Aorta (tissue), 5 donors: ENCODE measurements at regions not wholly inside any gene's neighbourhood (a gene's known extent, or its start where the extent isn't known, plus 50 kb on each side); places are given as distances from the start of the nearest gene placed in this dataset.
A peak's percentile ranks its signal among the peaks of the same experiment; 100 is the strongest.

Experiments
- ATAC-seq: fragments of 200-7000 bp; cut with Tn5 transposase; one replicate; pipeline ENCODE4 v1.9.1; 2022; ENCODE audit warnings: moderate library complexity; ENCODE audit not compliant: low FRiP score
- DNase-seq, 2 donors: peaks; one replicate each; pipeline ENCODE4 v3.0.0-alpha.2; 2020
- H3K27ac ChIP-seq, 2 donors: one replicate each; pipeline ENCODE4 v1.5.1; 2013; ENCODE audit warnings: low read length in 2 of 2, mild to moderate bottlenecking in 2 of 2, moderate library complexity in 2 of 2, control low read depth in 1 of 2, inconsistent platforms in 1 of 2, low read depth in 1 of 2
- H3K27me3 ChIP-seq, 2 donors: one replicate each; pipeline ENCODE4 v1.6.1; 2013; ENCODE audit warnings: control low read depth in 1 of 2, low read length in 1 of 2, mild to moderate bottlenecking in 1 of 2, moderate library complexity in 1 of 2; ENCODE audit not compliant: insufficient read depth in 2 of 2, control insufficient read depth in 1 of 2
- H3K36me3 ChIP-seq, 2 donors: one replicate each; pipeline ENCODE4 v1.6.1; 2013; ENCODE audit warnings: control low read depth in 1 of 2, low read length in 1 of 2, mild to moderate bottlenecking in 1 of 2; ENCODE audit not compliant: insufficient read depth in 2 of 2, control insufficient read depth in 1 of 2
- H3K4me1 ChIP-seq, 2 donors: one replicate each; pipeline ENCODE4 v1.6.1; 2013; ENCODE audit warnings: low read length in 2 of 2, control low read depth in 1 of 2, mild to moderate bottlenecking in 1 of 2, moderate library complexity in 1 of 2; ENCODE audit not compliant: insufficient read depth in 2 of 2, control insufficient read depth in 1 of 2
- H3K4me3 ChIP-seq, 2 donors: one replicate each; pipeline ENCODE4 v1.5.1; 2013; ENCODE audit warnings: low read length in 2 of 2, control low read depth in 1 of 2, mild to moderate bottlenecking in 1 of 2
- H3K9me3 ChIP-seq: one replicate; pipeline ENCODE4 v1.6.1; 2013; ENCODE audit warnings: mild to moderate bottlenecking, low read length; ENCODE audit not compliant: control insufficient read depth
- WGBS, 2 donors: extraction: QIAGEN DNeasy Blood & Tissue Kit; methylation state at CpG; one replicate each; pipeline ENCODE4 v1.1.7; 2013; 5-methylcytosine and 5-hydroxymethylcytosine counted together
- intact Hi-C, 2 donors: fragments of 100-400 bp; cut with DNase I; formaldehyde crosslinking; loops; one replicate each; pipeline versions ENCODE4 v1.14.2 to v1.15.0; 2022
- donor health status: healthy with polysubstance abuse.
- donor health status: Bipolar disorder and iron deficiency.
- donor health status: DM: no; HTN: no; CAD: no.
- donor health status: DM: no; HTN: no; CAD: no.
- donor health status: DM: yes; HTN: yes; CAD: no.

DNA sequence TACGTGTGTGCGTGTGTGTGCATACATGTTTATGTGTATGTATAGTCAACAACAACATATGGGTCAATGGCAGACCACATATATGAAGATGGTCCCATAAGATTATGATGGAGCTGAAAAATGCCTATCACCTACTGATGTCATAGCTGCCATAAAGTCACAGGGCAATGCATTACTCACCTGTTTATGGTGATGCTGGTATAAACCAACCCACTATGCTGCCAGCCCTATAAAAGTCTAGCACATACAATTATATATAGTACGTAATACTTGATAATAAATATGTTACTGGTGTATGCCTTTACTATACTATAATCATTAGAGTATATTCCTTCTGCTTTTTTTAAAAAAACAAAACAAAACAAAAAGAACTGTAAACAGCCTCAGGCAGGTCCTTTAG lies 148.4 kb upstream of the ARID1B start:
- H3K9me3 ChIP-seq: no peaks in the 10 kb centered on the region
- H3K4me1 ChIP-seq: no peaks in the 10 kb centered on the region
- ATAC-seq (no peak), DNase-seq (no peak)
- H3K27ac ChIP-seq: no peak overlapping the region
- H3K4me3 ChIP-seq: no peak overlapping the region
- WGBS, 2 donors: 67 to 85% methylated on average over 3 of the region's 3 CpGs
- no peaks in the 10 kb centered on the region for H3K36me3 ChIP-seq
- no peaks in the 10 kb centered on the region for H3K27me3 ChIP-seq
- intact Hi-C loops: no loop called here

GRCh38 chr6:156627524-156627923 lies 149.7 kb upstream of the ARID1B start:
- H3K27me3 ChIP-seq: no peaks in the 10 kb centered on the region
- no peaks in the 10 kb centered on the region for H3K4me1 ChIP-seq
- intact Hi-C loops: no loop called here
- no peak overlapping the region for H3K4me3 ChIP-seq
- 86 to 93% methylated on average over 1 of the region's 1 CpG for WGBS, 2 donors
- H3K36me3 ChIP-seq: no peaks in the 10 kb centered on the region
- H3K27ac ChIP-seq: no peak overlapping the region
- DNase-seq: no peak
- no peak for ATAC-seq
- H3K9me3 ChIP-seq: no peaks in the 10 kb centered on the region

- H3K27me3 ChIP-seq: no peaks in the 10 kb centered on the region
- ATAC-seq: no peak
- H3K36me3 ChIP-seq: no peaks in the 10 kb centered on the region
- H3K27ac ChIP-seq: no peak overlapping the region
- no peak overlapping the region for H3K4me3 ChIP-seq
- intact Hi-C loops: no loop called here
- no peaks in the 10 kb centered on the region for H3K4me1 ChIP-seq
- 81 to 91% methylated on average over 3 of the region's 3 CpGs for WGBS, 2 donors
- H3K9me3 ChIP-seq: no peaks in the 10 kb centered on the region
- DNase-seq: no peak
Measured at GRCh38 chr6:156622185-156622584, 155.0 kb upstream of the ARID1B start.

DNA sequence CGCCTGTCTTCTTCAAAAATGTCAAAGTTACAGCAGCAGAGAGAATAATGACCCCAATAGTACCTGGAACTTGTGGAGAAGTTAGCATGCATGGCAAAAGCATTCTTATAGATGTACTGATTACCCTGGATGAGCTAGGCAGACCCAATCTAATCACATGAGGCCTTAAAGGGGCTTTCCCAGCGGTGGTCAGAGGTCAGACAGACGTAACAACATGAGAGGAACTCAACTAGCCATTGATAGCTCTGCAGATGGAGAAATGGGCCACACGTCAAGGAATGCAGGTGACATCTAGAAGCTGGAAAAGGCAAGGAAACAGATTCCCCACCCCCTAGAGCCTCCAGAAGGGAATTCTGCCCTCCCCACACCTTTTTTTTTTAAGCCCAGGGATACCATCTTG lies 156.8 kb upstream of the ARID1B start:
- Histone ChIP-seq H3K4me3 (no peak overlapping the region), H3K36me3 (no peaks in the 10 kb centered on the region), H3K27me3 (no peaks in the 10 kb centered on the region), H3K27ac (no peak overlapping the region), H3K9me3 (no peaks in the 10 kb centered on the region), H3K4me1 (no peaks in the 10 kb centered on the region)
- 95 to 96% methylated on average over 4 of the region's 4 CpGs for WGBS, 2 donors
- DNase-seq (no peak), ATAC-seq (no peak)
- intact Hi-C loops: no loop called here

DNA sequence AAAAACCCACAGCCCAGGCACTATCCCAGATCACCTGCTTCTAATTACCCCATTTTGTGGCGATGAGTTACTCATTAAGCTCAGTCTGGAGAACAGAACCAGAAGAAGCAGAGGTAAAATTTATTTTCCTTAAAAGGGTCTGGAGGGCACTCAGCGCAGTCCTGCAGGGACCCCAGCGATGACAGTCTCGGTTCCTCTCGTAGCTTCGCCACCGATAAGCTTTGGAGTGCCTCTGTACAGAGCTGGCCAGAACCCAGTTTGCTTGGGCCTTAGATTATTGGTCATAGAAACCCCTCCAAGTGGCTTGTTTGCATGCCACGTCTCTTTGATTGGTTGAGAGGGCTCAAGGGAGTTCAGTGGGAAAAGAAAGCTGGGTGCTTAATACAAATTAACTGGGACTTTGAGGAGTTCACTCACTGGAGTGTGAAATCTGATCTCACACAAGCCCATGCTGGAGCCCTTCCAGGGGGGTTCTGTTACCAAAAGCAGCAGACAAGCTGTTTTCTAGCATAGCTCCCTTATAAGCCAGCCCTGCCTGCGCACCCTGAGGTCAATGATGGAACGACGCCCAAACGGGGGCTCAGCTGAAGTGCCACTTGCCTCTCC lies 158.5 kb upstream of the ARID1B start:
- intact Hi-C loops: no loop called here
- Histone ChIP-seq H3K36me3 (no peaks in the 10 kb centered on the region), H3K4me3 (no peak overlapping the region), H3K4me1 (no peaks in the 10 kb centered on the region), H3K9me3 (no peaks in the 10 kb centered on the region), H3K27ac (no peak overlapping the region), H3K27me3 (no peaks in the 10 kb centered on the region)
- peak; percentile 22 for ATAC-seq
- no peak for DNase-seq
- 56 to 78% methylated on average over 12 of the region's 12 CpGs for WGBS, 2 donors

DNA sequence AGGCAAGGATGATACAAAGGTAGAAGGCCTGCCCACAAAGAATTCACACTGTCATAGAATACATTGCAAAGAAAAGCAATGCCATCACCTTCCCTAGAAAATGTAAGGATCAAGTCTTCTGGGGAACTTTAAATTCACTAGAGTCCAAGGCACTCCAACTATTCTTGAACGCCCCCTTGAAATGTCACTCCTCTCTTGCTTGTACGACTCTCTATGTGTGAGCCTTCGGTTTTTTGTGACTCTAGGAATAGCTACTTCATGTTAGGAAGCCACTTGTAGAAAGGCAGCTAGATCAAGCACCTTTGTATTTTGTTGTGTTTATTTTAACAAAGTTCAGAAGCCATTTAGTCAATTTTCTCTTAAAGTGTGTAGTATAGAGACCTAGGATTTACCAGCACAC lies 159.2 kb upstream of the ARID1B start:
- 79 to 80% methylated on average over 3 of the region's 3 CpGs for WGBS, 2 donors
- no peak for ATAC-seq
- no peak overlapping the region for H3K27ac ChIP-seq

DNA sequence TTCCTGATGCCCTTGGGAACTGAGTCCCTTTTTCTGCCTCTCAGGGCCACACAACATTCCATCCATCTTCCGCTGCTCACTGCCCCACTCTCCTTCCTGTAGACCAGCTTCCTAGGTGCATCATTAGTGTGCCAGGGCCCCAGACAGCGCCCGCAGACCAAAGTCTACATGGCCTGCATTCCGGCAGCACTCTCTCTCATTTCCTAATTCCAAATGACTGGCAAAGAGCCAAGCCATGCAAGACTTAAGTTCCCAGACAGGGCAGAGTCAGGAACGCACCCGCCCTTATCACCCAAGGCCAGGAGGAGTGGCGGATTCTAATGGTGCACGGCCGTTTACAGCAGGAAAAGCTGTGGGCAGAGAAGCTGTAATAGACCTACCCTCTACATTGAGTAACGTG lies 159.8 kb upstream of the ARID1B start:
- Histone ChIP-seq H3K27me3 (no peaks in the 10 kb centered on the region), H3K27ac (no peak overlapping the region), H3K9me3 (peaks cover 1% of the 10 kb centered on the region), H3K4me3 (no peak overlapping the region), H3K4me1 (no peaks in the 10 kb centered on the region), H3K36me3 (no peaks in the 10 kb centered on the region)
- ATAC-seq (no peak), DNase-seq (peak in 1 of 2 donors; percentile 58)
- 13 to 14% methylated on average over 10 of the region's 10 CpGs for WGBS, 2 donors
- intact Hi-C loops: no loop called here

More for the DNA sequence above, 159.2 kb upstream of the ARID1B start:
- Histone ChIP-seq H3K27me3 (no peaks in the 10 kb centered on the region), H3K4me3 (no peak overlapping the region), H3K36me3 (no peaks in the 10 kb centered on the region), H3K9me3 (no peaks in the 10 kb centered on the region), H3K4me1 (no peaks in the 10 kb centered on the region)
- intact Hi-C loops: no loop called here
- no peak for DNase-seq

GRCh38 chr6:156616495-156616894 lies 160.7 kb upstream of the ARID1B start:
- Histone ChIP-seq H3K4me1 (no peaks in the 10 kb centered on the region), H3K27me3 (no peaks in the 10 kb centered on the region), H3K36me3 (no peaks in the 10 kb centered on the region), H3K9me3 (peaks cover 1% of the 10 kb centered on the region), H3K4me3 (no peak overlapping the region), H3K27ac (no peak overlapping the region)
- no peak for DNase-seq
- intact Hi-C loops: no loop called here
- 98 to 100% methylated on average over 1 of the region's 1 CpG for WGBS, 2 donors
- no peak for ATAC-seq

- 95% methylated on average over 1 of the region's 1 CpG for WGBS, 2 donors
- no peaks in the 10 kb centered on the region for H3K4me1 ChIP-seq
- no peak overlapping the region for H3K27ac ChIP-seq
- peaks cover 1% of the 10 kb centered on the region for H3K9me3 ChIP-seq
- no peak for DNase-seq
- no peaks in the 10 kb centered on the region for H3K27me3 ChIP-seq
- no peak for ATAC-seq
- no peak overlapping the region for H3K4me3 ChIP-seq
- H3K36me3 ChIP-seq: no peaks in the 10 kb centered on the region
- intact Hi-C loops: no loop called here
Measured at GRCh38 chr6:156613996-156614395, 163.2 kb upstream of the ARID1B start.
